D721Med (cell line): ENCODE measurements at regions not wholly inside any gene's neighbourhood (a gene's known extent, or its start where the extent isn't known, plus 50 kb on each side); places are given as distances from the start of the nearest gene placed in this dataset.

ENCODE experiments used
- DNase-seq: peaks from one replicate; pipeline ENCODE4 v3.0.0; 2011; ENCODE audit warnings: low spot score; ENCODE audit not compliant: insufficient read length
- FAIRE-seq: peaks from 2 replicates; lab custom pipeline; 2011; peaks lifted over from hg19 to GRCh38; lab: Jason Lieb, UNC
- CTCF ChIP-seq: IDR thresholded peaks from 2 replicates; pipeline ENCODE4 v1.5.1; 2012; ENCODE audit warnings: mild to moderate bottlenecking, control low read depth; ENCODE audit not compliant: insufficient read depth; ENCODE audit errors: missing control alignments

GRCh38 chr1:104804147-104804546 is 1054.4 kb downstream of the AMY1C start:
- no peak for FAIRE-seq
- no peak for DNase-seq
- no peak for TF ChIP-seq CTCF

GRCh38 chr1:104807590-104807989 is 1057.9 kb downstream of the AMY1C start:
- DNase-seq (no peak), FAIRE-seq (no peak)
- TF ChIP-seq CTCF, result no peak

- no peak for FAIRE-seq
These were observed 1075.7 kb downstream of the AMY1C start for GRCh38 chr1:104825401-104825800.

GRCh38 chr1:104830534-104830933 is 1080.8 kb downstream of the AMY1C start:
- DNase-seq, result no peak
- no peak for TF ChIP-seq CTCF
- FAIRE-seq, result no peak

More at GRCh38 chr1:104825401-104825800, 1075.7 kb downstream of the AMY1C start:
- DNase-seq, result no peak
- no peak for TF ChIP-seq CTCF

DNA sequence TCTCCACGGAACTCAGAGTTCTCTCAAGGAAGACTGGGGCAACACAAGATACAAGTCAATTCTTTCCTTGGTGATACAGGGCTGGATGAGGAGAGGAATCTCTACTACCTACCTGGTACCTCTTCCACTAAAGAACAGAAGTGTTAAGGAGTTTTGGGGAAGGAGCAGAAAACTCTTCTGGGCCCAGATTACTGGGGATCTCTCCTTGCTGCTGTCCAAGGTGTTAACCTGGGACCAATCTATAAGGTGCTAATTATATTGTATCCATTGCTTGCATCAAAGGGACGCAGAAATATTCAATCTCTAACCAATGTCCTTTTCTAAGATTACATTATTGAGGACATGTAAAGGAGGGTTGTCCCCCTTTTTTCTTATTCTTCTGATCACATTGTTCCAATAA is 1102.5 kb downstream of the AMY1C start:
- FAIRE-seq (no peak), DNase-seq (no peak)
- TF ChIP-seq CTCF, result no peak

DNA sequence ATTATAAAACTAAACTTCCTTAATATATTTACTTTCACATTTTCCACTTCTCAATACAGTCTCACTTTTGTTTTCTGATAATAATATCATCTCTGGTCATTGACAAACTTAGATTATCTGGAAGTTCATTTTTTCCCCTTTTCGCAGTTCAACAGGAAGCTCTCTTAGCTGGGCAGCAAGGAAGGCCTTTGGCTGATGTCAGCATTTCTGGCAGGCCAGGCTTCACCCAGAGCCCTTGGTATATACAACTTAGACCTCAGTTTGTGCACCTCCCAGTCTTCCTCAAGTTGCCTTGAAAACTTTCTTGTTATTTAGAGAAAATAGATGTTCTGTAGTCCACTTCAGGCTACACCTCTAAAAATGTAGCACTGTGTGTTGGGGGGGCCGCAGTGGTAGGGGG is 1103.6 kb downstream of the AMY1C start:
- DNase-seq, result no peak
- no peak for TF ChIP-seq CTCF
- FAIRE-seq, result no peak

GRCh38 chr1:104854529-104854928 is 1104.8 kb downstream of the AMY1C start:
- no peak for TF ChIP-seq CTCF
- no peak for DNase-seq
- FAIRE-seq, result no peak
